AG09309 (cell line): ENCODE measurements at regions not wholly inside any gene's neighbourhood (a gene's known extent, or its start where the extent isn't known, plus 50 kb on each side); places are given as distances from the start of the nearest gene placed in this dataset.

Experiments
- DNase-seq: peaks from one replicate; pipeline ENCODE4 v3.0.0-alpha.2; 2010; ENCODE audit warnings: low read depth
- H3K4me3 ChIP-seq: 2 replicates; pipeline ENCODE4 v1.5.1; 2011; ENCODE audit warnings: mild to moderate bottlenecking, low read depth, low read length, moderate library complexity; ENCODE audit not compliant: control insufficient read depth
- CTCF ChIP-seq: IDR thresholded peaks from 2 replicates; pipeline ENCODE4 v1.5.1; 2011; ENCODE audit warnings: mild to moderate bottlenecking, low read depth, low read length, inconsistent platforms; ENCODE audit not compliant: insufficient read depth, control insufficient read depth; ENCODE audit errors: missing control alignments

GRCh38 chr10:90989378-90989777, 68.5 kb upstream of the ANKRD1 start:
- no peak for TF ChIP-seq CTCF

GRCh38 chr10:90992462-90992861, 71.6 kb upstream of the ANKRD1 start:
- H3K4me3 ChIP-seq, result no peak overlapping the region
- DNase-seq, result no peak
- no peak for TF ChIP-seq CTCF

More at GRCh38 chr10:90989378-90989777, 68.5 kb upstream of the ANKRD1 start:
- DNase-seq, result no peak
- H3K4me3 ChIP-seq, result no peak overlapping the region

- TF ChIP-seq CTCF, result no peak
- H3K4me3 ChIP-seq, result no peak overlapping the region
- DNase-seq, result peak; percentile 18
These were observed 72.5 kb upstream of the ANKRD1 start for GRCh38 chr10:90993340-90993739.

GRCh38 chr10:90997670-90998069, 76.8 kb upstream of the ANKRD1 start:
- no peak overlapping the region for H3K4me3 ChIP-seq
- TF ChIP-seq CTCF, result no peak
- no peak for DNase-seq

- H3K4me3 ChIP-seq, result no peak overlapping the region
- DNase-seq, result no peak
- no peak for TF ChIP-seq CTCF
These were observed 78.0 kb upstream of the ANKRD1 start for GRCh38 chr10:90998733-90999511.

GRCh38 chr10:90999512-91000172, 78.8 kb upstream of the ANKRD1 start:
- TF ChIP-seq CTCF, result no peak
- no peak overlapping the region for H3K4me3 ChIP-seq
- no peak for DNase-seq
